ENCODE measurements at regions not wholly inside any gene's neighbourhood (a gene's known extent, or its start where the extent isn't known, plus 50 kb on each side); places are given as distances from the start of the nearest gene placed in this dataset.

DNA sequence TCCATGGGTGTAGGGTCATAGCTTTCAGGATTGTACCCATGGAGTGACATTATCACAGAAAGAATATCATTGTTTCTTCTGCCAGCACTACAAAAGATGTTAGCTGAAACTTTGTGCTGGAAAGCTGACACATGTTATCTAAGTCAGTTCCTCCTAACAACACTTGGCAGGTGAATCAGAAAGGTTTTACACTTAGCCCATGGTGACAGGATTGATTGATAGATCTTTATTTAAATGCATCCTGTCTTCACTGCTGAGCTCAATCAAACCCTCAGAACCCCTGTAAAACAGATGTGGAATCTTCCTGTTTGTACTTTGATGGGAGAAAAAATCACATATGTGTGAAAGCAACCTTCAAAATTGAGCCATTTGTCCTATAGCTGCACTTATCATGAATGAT, 811.5 kb upstream of the ANO3 start:
- DNase-seq: no peak
- TF ChIP-seq CTCF (IDR thresholded peaks at IDR 0.05) (no peak), POLR2A (IDR thresholded peaks at IDR 0.05) (no peak)
- Histone ChIP-seq H3K36me3 (no peaks in the 10 kb centered on the region), H3K27ac (no peak overlapping the region), H3K4me3 (no peak overlapping the region), H3K9me3 (no peaks in the 10 kb centered on the region), H3K4me1 (no peaks in the 10 kb centered on the region), H3K27me3 (no peaks in the 10 kb centered on the region)
- intact Hi-C loops (cut with DNase I): no loop called here

GRCh38 chr11:25527841-25528240, 804.1 kb upstream of the ANO3 start:
- H3K27me3 ChIP-seq: no peaks in the 10 kb centered on the region
- H3K36me3 ChIP-seq: no peaks in the 10 kb centered on the region
- no peaks in the 10 kb centered on the region for H3K9me3 ChIP-seq
- no peak overlapping the region for H3K4me3 ChIP-seq
- H3K4me1 ChIP-seq: no peaks in the 10 kb centered on the region
- H3K27ac ChIP-seq: no peak overlapping the region
- WGBS, 2 donors: 66 to 73% methylated on average over 2 of the region's 2 CpGs
- TF ChIP-seq POLR2A (IDR thresholded peaks at IDR 0.05) (no peak), CTCF (IDR thresholded peaks at IDR 0.05) (no peak)
- intact Hi-C loops (cut with DNase I): no loop called here
- DNase-seq: no peak

- H3K36me3 ChIP-seq: no peaks in the 10 kb centered on the region
- no peaks in the 10 kb centered on the region for H3K4me1 ChIP-seq
- DNase-seq: no peak
Observed at GRCh38 chr11:25529572-25529971, 802.4 kb upstream of the ANO3 start.

GRCh38 chr11:25535467-25536272, 796.3 kb upstream of the ANO3 start:
- intact Hi-C loops (cut with DNase I): no loop called here
- Histone ChIP-seq H3K4me3 (no peak overlapping the region), H3K9me3 (no peaks in the 10 kb centered on the region), H3K4me1 (no peaks in the 10 kb centered on the region), H3K27ac (no peak overlapping the region), H3K36me3 (no peaks in the 10 kb centered on the region), H3K27me3 (no peaks in the 10 kb centered on the region)
- 27 to 29% methylated on average over 4 of the region's 4 CpGs for WGBS, 2 donors
- DNase-seq: no peak
- TF ChIP-seq POLR2A (IDR thresholded peaks at IDR 0.05): no peak
- no peak for TF ChIP-seq CTCF (IDR thresholded peaks at IDR 0.05)

More at GRCh38 chr11:25529572-25529971, 802.4 kb upstream of the ANO3 start:
- 67 to 78% methylated on average over 1 of the region's 1 CpG for WGBS, 2 donors
- no peaks in the 10 kb centered on the region for H3K9me3 ChIP-seq
- TF ChIP-seq POLR2A (IDR thresholded peaks at IDR 0.05) (no peak), CTCF (IDR thresholded peaks at IDR 0.05) (no peak)
- H3K4me3 ChIP-seq: no peak overlapping the region
- no peaks in the 10 kb centered on the region for H3K27me3 ChIP-seq
- no peak overlapping the region for H3K27ac ChIP-seq
- intact Hi-C loops (cut with DNase I): no loop called here

GRCh38 chr11:25536289-25536688, 795.6 kb upstream of the ANO3 start:
- no peaks in the 10 kb centered on the region for H3K4me1 ChIP-seq
- H3K27me3 ChIP-seq: no peaks in the 10 kb centered on the region
- no peaks in the 10 kb centered on the region for H3K9me3 ChIP-seq
- H3K36me3 ChIP-seq: no peaks in the 10 kb centered on the region
- H3K27ac ChIP-seq: no peak overlapping the region
- intact Hi-C loops (cut with DNase I): no loop called here
- 30 to 43% methylated on average over 3 of the region's 3 CpGs for WGBS, 2 donors
- no peak overlapping the region for H3K4me3 ChIP-seq
- TF ChIP-seq CTCF (IDR thresholded peaks at IDR 0.05) (no peak), POLR2A (IDR thresholded peaks at IDR 0.05) (no peak)
- DNase-seq: no peak
